Upper lobe of left lung (tissue), 6 donors: ENCODE measurements at regions not wholly inside any gene's neighbourhood (a gene's known extent, or its start where the extent isn't known, plus 50 kb on each side); places are given as distances from the start of the nearest gene placed in this dataset.

Experiments
- ATAC-seq, 2 donors: fragments of 200-7000 bp; cut with Tn5 transposase; one replicate each; pipeline ENCODE4 v1.9.1; 2022; ENCODE audit warnings: mild to moderate bottlenecking in 2 of 2, moderate library complexity in 2 of 2; ENCODE audit not compliant: low FRiP score in 2 of 2
- DNase-seq, 2 donors: peaks; one replicate each; pipeline ENCODE4 v3.0.0-alpha.2; 2019 to 2020
- H3K27ac ChIP-seq, 4 donors: fragments of 200-600 bp; sonication (generic); one replicate each; pipeline ENCODE4 v1.5.1; 2016 to 2019
- H3K27me3 ChIP-seq, 4 donors: fragments of 200-600 bp; sonication (generic); one replicate each; pipeline ENCODE4 v1.5.1; 2017 to 2019
- H3K36me3 ChIP-seq, 4 donors: fragments of 200-600 bp; sonication (generic); one replicate each; pipeline ENCODE4 v1.5.1; 2016 to 2019
- H3K4me1 ChIP-seq, 4 donors: fragments of 200-600 bp; sonication (generic); one replicate each; pipeline ENCODE4 v1.5.1; 2018 to 2019
- H3K4me3 ChIP-seq, 4 donors: fragments of 200-600 bp; sonication (generic); one replicate each; pipeline ENCODE4 v1.5.1; 2017 to 2019; ENCODE audit warnings: mild to moderate bottlenecking in 2 of 4, moderate library complexity in 1 of 4
- H3K9me3 ChIP-seq, 4 donors: fragments of 200-600 bp; sonication (generic); one replicate each; pipeline ENCODE4 v1.5.1; 2018 to 2019
- CTCF ChIP-seq, 6 experiments: fragments of 450-650 bp in 4 of 6; fragments of 200-600 bp in 2 of 6; sonication (generic) in 2 of 6; IDR thresholded peaks; one replicate each; pipeline ENCODE4 v1.5.1; 2016 to 2019; ENCODE audit warnings: antibody characterized with exemption in 6 of 6
- EP300 ChIP-seq, 4 donors: sonication (generic); formaldehyde crosslinking; IDR thresholded peaks; one replicate each; pipeline ENCODE4 v1.5.1; 2017; ENCODE audit warnings: antibody characterized with exemption in 4 of 4, control low read depth in 2 of 4
- POLR2A ChIP-seq, 4 donors: fragments of 450-650 bp; IDR thresholded peaks; one replicate each; pipeline ENCODE4 v1.5.1; 2016 to 2017; ENCODE audit warnings: antibody characterized with exemption in 4 of 4, mild to moderate bottlenecking in 2 of 4
- POLR2AphosphoS5 ChIP-seq, 2 donors: sonication (generic); formaldehyde crosslinking; IDR thresholded peaks; one replicate each; pipeline ENCODE4 v1.5.1; 2017; ENCODE audit warnings: antibody characterized with exemption in 2 of 2
- WGBS, 2 donors: methylation state at CpG; one replicate each; pipeline ENCODE4 v1.1.5; 2017 to 2018; 5-methylcytosine and 5-hydroxymethylcytosine counted together
- donor health status: DM: no; HTN: no; CAD: no; lungs with moderate emphysema.
- donor health status: DM: no; HTN: yes; CAD: no; lungs with severe emphysema.

DNA sequence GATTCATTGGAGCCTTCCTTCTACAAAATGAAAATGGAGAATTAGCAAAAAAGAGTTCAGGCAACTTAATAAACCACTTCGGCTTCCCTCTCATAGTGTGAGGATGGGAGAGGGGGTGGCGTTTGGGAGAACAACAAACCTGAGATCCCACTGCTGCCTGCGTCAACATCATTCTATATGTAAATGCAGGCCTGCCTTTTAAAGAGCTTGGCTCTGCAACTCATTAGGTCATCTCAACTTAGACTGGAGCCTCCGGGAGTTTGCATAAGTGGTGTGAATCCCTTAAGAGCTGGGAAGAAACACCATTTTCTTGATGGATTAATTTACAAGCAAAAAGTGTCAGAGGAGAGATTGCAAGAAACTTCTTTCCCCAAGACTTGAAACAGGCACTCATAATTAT is 127.6 kb upstream of the DAB1 start:
- Histone ChIP-seq H3K9me3 (no peaks in the 10 kb centered on the region), H3K4me1 (no peaks in the 10 kb centered on the region), H3K27ac (no peak overlapping the region), H3K36me3 (no peaks in the 10 kb centered on the region), H3K4me3 (no peak overlapping the region), H3K27me3 (no peaks in the 10 kb centered on the region)
- no peak for DNase-seq
- TF ChIP-seq CTCF (IDR thresholded peaks at IDR 0.05) (no peak), POLR2AphosphoS5 (IDR thresholded peaks at IDR 0.05) (no peak), POLR2A (IDR thresholded peaks at IDR 0.05) (no peak), EP300 (IDR thresholded peaks at IDR 0.05) (no peak)
- 61 to 62% methylated on average over 4 of the region's 4 CpGs for WGBS, 2 donors
- ATAC-seq, result no peak

GRCh38 chr1:57550092-57550491 is 126.2 kb upstream of the DAB1 start:
- Histone ChIP-seq H3K27ac (no peak overlapping the region), H3K9me3 (no peaks in the 10 kb centered on the region), H3K4me1 (no peaks in the 10 kb centered on the region), H3K4me3 (no peak overlapping the region), H3K36me3 (no peaks in the 10 kb centered on the region), H3K27me3 (no peaks in the 10 kb centered on the region)
- TF ChIP-seq CTCF (IDR thresholded peaks at IDR 0.05) (no peak), EP300 (IDR thresholded peaks at IDR 0.05) (no peak), POLR2A (IDR thresholded peaks at IDR 0.05) (no peak), POLR2AphosphoS5 (IDR thresholded peaks at IDR 0.05) (no peak)
- DNase-seq, result no peak
- ATAC-seq, result no peak
- WGBS, 2 donors, result 24 to 30% methylated on average over 1 of the region's 1 CpG

DNA sequence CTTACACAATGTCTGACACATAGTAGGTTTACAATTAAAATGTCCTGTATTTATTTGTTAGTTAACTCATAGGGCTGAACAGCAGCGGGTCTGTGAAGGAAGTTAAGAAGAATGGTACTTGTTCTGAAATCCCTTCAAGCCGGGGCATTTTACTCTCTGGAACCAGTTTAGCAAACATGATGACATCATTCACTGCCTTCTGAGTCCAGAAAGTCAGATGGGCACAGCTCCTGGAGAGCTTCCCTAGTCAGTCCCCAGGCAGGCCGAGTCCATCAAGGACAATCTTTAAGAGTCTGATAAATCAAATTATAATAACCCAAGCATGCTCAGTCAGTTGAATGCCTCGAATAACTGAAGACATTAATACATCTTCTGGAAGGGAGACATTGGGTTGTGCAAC is 125.4 kb upstream of the DAB1 start:
- TF ChIP-seq EP300 (IDR thresholded peaks at IDR 0.05), result no peak
- TF ChIP-seq CTCF (IDR thresholded peaks at IDR 0.05), result no peak
- no peak for TF ChIP-seq POLR2A (IDR thresholded peaks at IDR 0.05)
- no peak for TF ChIP-seq POLR2AphosphoS5 (IDR thresholded peaks at IDR 0.05)
- H3K9me3 ChIP-seq, result no peaks in the 10 kb centered on the region
- H3K27me3 ChIP-seq, result no peaks in the 10 kb centered on the region
- 59 to 67% methylated on average over 4 of the region's 4 CpGs for WGBS, 2 donors
- DNase-seq (no peak), ATAC-seq (no peak)
- H3K4me1 ChIP-seq, result no peaks in the 10 kb centered on the region
- H3K4me3 ChIP-seq, result no peak overlapping the region
- no peak overlapping the region for H3K27ac ChIP-seq
- no peaks in the 10 kb centered on the region for H3K36me3 ChIP-seq

GRCh38 chr1:57546549-57547330 is 122.9 kb upstream of the DAB1 start:
- Histone ChIP-seq H3K36me3 (no peaks in the 10 kb centered on the region), H3K27ac (no peak overlapping the region), H3K9me3 (no peaks in the 10 kb centered on the region), H3K27me3 (no peaks in the 10 kb centered on the region), H3K4me1 (no peaks in the 10 kb centered on the region), H3K4me3 (no peak overlapping the region)
- WGBS, 2 donors, result 59 to 66% methylated on average over 5 of the region's 5 CpGs
- ATAC-seq, result no peak
- no peak for DNase-seq
- TF ChIP-seq EP300 (IDR thresholded peaks at IDR 0.05), result no peak
- TF ChIP-seq POLR2AphosphoS5 (IDR thresholded peaks at IDR 0.05), result no peak
- no peak for TF ChIP-seq CTCF (IDR thresholded peaks at IDR 0.05)
- no peak for TF ChIP-seq POLR2A (IDR thresholded peaks at IDR 0.05)

DNA sequence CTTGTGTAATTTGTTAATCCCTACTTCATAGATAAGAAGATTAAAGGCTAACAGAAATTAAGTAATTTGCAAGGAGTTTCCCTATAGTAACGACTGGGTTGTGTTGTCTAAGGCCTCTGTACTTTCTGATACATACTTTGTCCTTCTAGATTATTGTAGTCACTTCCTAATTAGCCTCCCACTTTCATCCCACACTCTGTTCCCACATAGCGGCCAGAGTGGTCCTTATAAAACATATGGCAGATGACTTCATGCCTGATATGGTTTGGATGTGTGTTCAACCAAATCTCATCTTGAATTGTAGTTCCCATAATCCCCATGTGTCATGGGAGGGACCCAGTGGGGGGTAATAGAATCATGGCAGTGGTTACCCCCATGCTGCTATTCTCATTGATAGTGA is 120.5 kb upstream of the DAB1 start:
- H3K27ac ChIP-seq, result no peak overlapping the region
- 29 to 44% methylated on average over 2 of the region's 2 CpGs for WGBS, 2 donors
- H3K36me3 ChIP-seq, result no peaks in the 10 kb centered on the region
- TF ChIP-seq POLR2A (IDR thresholded peaks at IDR 0.05), result no peak
- no peak for TF ChIP-seq CTCF (IDR thresholded peaks at IDR 0.05)
- no peak for TF ChIP-seq EP300 (IDR thresholded peaks at IDR 0.05)
- TF ChIP-seq POLR2AphosphoS5 (IDR thresholded peaks at IDR 0.05), result no peak
- no peak for ATAC-seq
- no peak overlapping the region for H3K4me3 ChIP-seq
- H3K9me3 ChIP-seq, result no peaks in the 10 kb centered on the region
- no peaks in the 10 kb centered on the region for H3K4me1 ChIP-seq
- H3K27me3 ChIP-seq, result no peaks in the 10 kb centered on the region
- no peak for DNase-seq
